HL-60/S4 treated with retinoic acid at 250 ng/mL for 4 days and 3 days (cell line): ENCODE measurements at regions not wholly inside any gene's neighbourhood (a gene's known extent, or its start where the extent isn't known, plus 50 kb on each side); places are given as distances from the start of the nearest gene placed in this dataset.
"Not testable (repeated sequence)": the region's sequence is repeated elsewhere in the genome, so short reads cannot be mapped to it uniquely, and the experiment has no call there.

Experiments used
- in situ Hi-C: fragments of 300-500 bp; cut with MboI; formaldehyde crosslinking; loops from 2 replicates; pipeline ENCODE4 v1.7.0; 2022; ENCODE audit warnings: low sequenced_read_pairs

- in situ Hi-C loops = no loop called here
Measured at GRCh38 chr4:38501698-38502097, 162.3 kb upstream of the KLF3 start.

- in situ Hi-C loops = no loop called here
Measured at GRCh38 chr4:38503689-38504395, 160.2 kb upstream of the KLF3 start.

GRCh38 chr4:38504396-38504715, 159.6 kb upstream of the KLF3 start:
- in situ Hi-C loops = no loop called here

- in situ Hi-C loops = no loop called here
Measured at GRCh38 chr4:38509551-38509950, 154.4 kb upstream of the KLF3 start.

- in situ Hi-C loops = no loop called here
Measured at GRCh38 chr4:38510201-38510600, 153.8 kb upstream of the KLF3 start.

- in situ Hi-C loops = no loop called here
Measured at GRCh38 chr4:38511702-38512101, 152.3 kb upstream of the KLF3 start.

- in situ Hi-C loops = no loop called here
Measured at GRCh38 chr4:38512840-38513239, 151.2 kb upstream of the KLF3 start.

GRCh38 chr4:38514465-38515146, 149.4 kb upstream of the KLF3 start:
- in situ Hi-C loops = no loop called here

GRCh38 chr4:38516190-38516589, 147.8 kb upstream of the KLF3 start:
- in situ Hi-C loops = no loop called here

GRCh38 chr4:38519666-38520065, 144.3 kb upstream of the KLF3 start:
- in situ Hi-C loops = no loop called here

- in situ Hi-C loops = no loop called here
Measured at GRCh38 chr4:38523054-38523453, 140.9 kb upstream of the KLF3 start.

- in situ Hi-C loops = no loop called here
Measured at GRCh38 chr4:38523524-38524448, 140.2 kb upstream of the KLF3 start.

- in situ Hi-C loops = no loop called here
Measured at GRCh38 chr4:38526412-38526811, 137.6 kb upstream of the KLF3 start.

GRCh38 chr4:38529189-38530115, 134.5 kb upstream of the KLF3 start:
- in situ Hi-C loops = no loop called here

GRCh38 chr4:38530486-38530885, 133.5 kb upstream of the KLF3 start:
- in situ Hi-C loops = no loop called here

GRCh38 chr4:38531141-38531727, 132.8 kb upstream of the KLF3 start:
- in situ Hi-C loops = no loop called here

- in situ Hi-C loops = no loop called here
Measured at GRCh38 chr4:38532908-38533499, 131.0 kb upstream of the KLF3 start.

- in situ Hi-C loops = no loop called here
Measured at GRCh38 chr4:38534344-38535045, 129.5 kb upstream of the KLF3 start.

- in situ Hi-C loops = not testable (repeated sequence)
Measured at GRCh38 chr4:38535071-38535470, 128.9 kb upstream of the KLF3 start.
